HepG2 (cell line): ENCODE measurements at regions not wholly inside any gene's neighbourhood (a gene's known extent, or its start where the extent isn't known, plus 50 kb on each side); places are given as distances from the start of the nearest gene placed in this dataset.

Source experiments
- BHLHE40 ChIP-seq: IDR thresholded peaks from 2 replicates; pipeline ENCODE4 v1.6.1; 2011; ENCODE audit warnings: low read length, improper control_type of control experiment
- HOXA5 ChIP-seq: sonication (generic); formaldehyde crosslinking; IDR thresholded peaks from 2 replicates; pipeline ENCODE4 v1.4.0; 2020; ENCODE audit warnings: missing genetic modification reagents
- TF ChIP-seq, protein P1 (sequence below): sonication (generic); formaldehyde crosslinking; IDR thresholded peaks from 2 replicates; pipeline ENCODE4 v1.5.0; 2020; ENCODE audit warnings: mild to moderate bottlenecking, missing genetic modification reagents, moderate library complexity

DNA sequence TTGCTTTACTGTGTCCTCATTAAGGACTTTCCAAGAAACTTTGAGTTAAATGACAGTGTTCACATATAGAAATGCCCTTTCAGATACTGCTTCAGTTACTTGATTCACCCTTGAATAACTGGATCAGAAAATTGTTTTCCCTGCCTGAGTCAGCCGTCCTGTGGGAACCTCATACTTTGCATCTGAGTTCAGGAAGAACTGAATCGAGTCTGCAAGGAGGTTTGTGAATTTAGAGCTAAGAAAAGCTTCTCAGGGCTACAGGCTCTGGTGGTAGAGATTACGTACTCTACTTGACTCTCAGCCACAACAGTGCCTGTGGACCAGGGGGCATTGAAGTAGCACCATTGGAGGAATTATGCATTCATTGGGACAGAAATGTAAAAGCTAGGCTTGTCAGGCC, 252.4 kb upstream of the C2CD4B start:
- TF ChIP-seq BHLHE40 (no peak), HOXA5 (CRISPR knock-in tag) (no peak)
- TF ChIP-seq, protein P1, sequence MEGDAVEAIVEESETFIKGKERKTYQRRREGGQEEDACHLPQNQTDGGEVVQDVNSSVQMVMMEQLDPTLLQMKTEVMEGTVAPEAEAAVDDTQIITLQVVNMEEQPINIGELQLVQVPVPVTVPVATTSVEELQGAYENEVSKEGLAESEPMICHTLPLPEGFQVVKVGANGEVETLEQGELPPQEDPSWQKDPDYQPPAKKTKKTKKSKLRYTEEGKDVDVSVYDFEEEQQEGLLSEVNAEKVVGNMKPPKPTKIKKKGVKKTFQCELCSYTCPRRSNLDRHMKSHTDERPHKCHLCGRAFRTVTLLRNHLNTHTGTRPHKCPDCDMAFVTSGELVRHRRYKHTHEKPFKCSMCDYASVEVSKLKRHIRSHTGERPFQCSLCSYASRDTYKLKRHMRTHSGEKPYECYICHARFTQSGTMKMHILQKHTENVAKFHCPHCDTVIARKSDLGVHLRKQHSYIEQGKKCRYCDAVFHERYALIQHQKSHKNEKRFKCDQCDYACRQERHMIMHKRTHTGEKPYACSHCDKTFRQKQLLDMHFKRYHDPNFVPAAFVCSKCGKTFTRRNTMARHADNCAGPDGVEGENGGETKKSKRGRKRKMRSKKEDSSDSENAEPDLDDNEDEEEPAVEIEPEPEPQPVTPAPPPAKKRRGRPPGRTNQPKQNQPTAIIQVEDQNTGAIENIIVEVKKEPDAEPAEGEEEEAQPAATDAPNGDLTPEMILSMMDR (CRISPR knock-in tag) = no peak
